Gastroesophageal sphincter (tissue), 4 donors: ENCODE measurements at regions not wholly inside any gene's neighbourhood (a gene's known extent, or its start where the extent isn't known, plus 50 kb on each side); places are given as distances from the start of the nearest gene placed in this dataset.

Experiments used
- ATAC-seq: fragments of 150-250 bp; one replicate; pipeline ENCODE4 v1.9.1; 2016; ENCODE audit warnings: mild to moderate bottlenecking, moderate library complexity
- H3K27ac ChIP-seq, 4 donors: fragments of 200-600 bp; sonication (generic) in 3 of 4; 1 replicate in 3 of 4; 2 replicates in 1 of 4; pipeline ENCODE4 v1.5.1; 2016 to 2019
- H3K27me3 ChIP-seq: fragments of 200-600 bp; sonication (generic); one replicate; pipeline ENCODE4 v1.5.1; 2019
- H3K36me3 ChIP-seq, 2 donors: fragments of 200-600 bp; sonication (generic); one replicate each; pipeline ENCODE4 v1.5.1; 2019; ENCODE audit warnings: control low read depth in 1 of 2
- H3K4me1 ChIP-seq, 3 donors: fragments of 200-600 bp; sonication (generic); 1 replicate in 2 of 3; 2 replicates in 1 of 3; pipeline ENCODE4 v1.5.1; 2016 to 2019; ENCODE audit warnings: control low read depth in 2 of 3
- H3K4me3 ChIP-seq, 2 donors: fragments of 200-600 bp; sonication (generic); one replicate each; pipeline ENCODE4 v1.5.1; 2019; ENCODE audit warnings: mild to moderate bottlenecking in 1 of 2, moderate library complexity in 1 of 2
- H3K9me3 ChIP-seq, 3 donors: fragments of 200-600 bp; sonication (generic); one replicate each; pipeline ENCODE4 v1.5.1; 2017 to 2019; ENCODE audit warnings: control low read depth in 2 of 3
- CTCF ChIP-seq, 4 experiments: fragments of 200-600 bp in 2 of 4; fragments of 450-650 bp in 2 of 4; sonication (generic) in 1 of 4; IDR thresholded peaks; one replicate each; pipeline ENCODE4 v1.5.1; 2017 to 2019; ENCODE audit warnings: antibody characterized with exemption in 4 of 4, mild to moderate bottlenecking in 2 of 4, moderate library complexity in 2 of 4
- EP300 ChIP-seq: sonication (generic); formaldehyde crosslinking; IDR thresholded peaks from one replicate; pipeline ENCODE4 v1.6.1; 2017; ENCODE audit warnings: antibody characterized with exemption, mild to moderate bottlenecking
- POLR2A ChIP-seq, 2 donors: fragments of 450-650 bp; IDR thresholded peaks; one replicate each; pipeline ENCODE4 v1.6.1; 2017; ENCODE audit warnings: antibody characterized with exemption in 2 of 2, mild to moderate bottlenecking in 2 of 2, moderate library complexity in 1 of 2
- POLR2AphosphoS5 ChIP-seq: sonication (generic); formaldehyde crosslinking; IDR thresholded peaks from one replicate; pipeline ENCODE4 v1.6.1; 2017; ENCODE audit warnings: antibody characterized with exemption
- WGBS, 2 donors: methylation state at CpG; one replicate each; pipeline ENCODE4 v1.1.5; 2018; ENCODE audit warnings: low coverage in 1 of 2; 5-methylcytosine and 5-hydroxymethylcytosine counted together

- Histone ChIP-seq H3K4me1 (peaks cover 0 to 33% (median 2%) of the 10 kb centered on the region in 3 donors), H3K27ac (no peak overlapping the region), H3K4me3 (no peak overlapping the region), H3K27me3 (no peaks in the 10 kb centered on the region), H3K9me3 (no peaks in the 10 kb centered on the region), H3K36me3 (no peaks in the 10 kb centered on the region)
- TF ChIP-seq POLR2A (IDR thresholded peaks at IDR 0.05) (no peak), CTCF (IDR thresholded peaks at IDR 0.05) (no peak), EP300 (no peak), POLR2AphosphoS5 (no peak)
- WGBS, 2 donors = 90 to 94% methylated on average over 2 to 3 of the region's 3 CpGs
- ATAC-seq = no peak
Measured at GRCh38 chr9:18350036-18350435, 123.9 kb upstream of the ADAMTSL1 start.

GRCh38 chr9:18350995-18351595 is 122.9 kb upstream of the ADAMTSL1 start:
- no peak overlapping the region for H3K4me3 ChIP-seq
- H3K4me1 ChIP-seq = peaks cover 0 to 33% (median 2%) of the 10 kb centered on the region in 3 donors
- no peaks in the 10 kb centered on the region for H3K27me3 ChIP-seq
- ATAC-seq = no peak
- no peak for TF ChIP-seq POLR2A (IDR thresholded peaks at IDR 0.05)
- TF ChIP-seq POLR2AphosphoS5 = no peak
- TF ChIP-seq EP300 = no peak
- no peak for TF ChIP-seq CTCF (IDR thresholded peaks at IDR 0.05)
- no peak overlapping the region for H3K27ac ChIP-seq
- H3K36me3 ChIP-seq = no peaks in the 10 kb centered on the region
- no peaks in the 10 kb centered on the region for H3K9me3 ChIP-seq
- WGBS, 2 donors = 41 to 82% methylated on average over 3 to 4 of the region's 4 CpGs

GRCh38 chr9:18352711-18353110 is 121.2 kb upstream of the ADAMTSL1 start:
- Histone ChIP-seq H3K36me3 (no peaks in the 10 kb centered on the region), H3K27me3 (no peaks in the 10 kb centered on the region), H3K4me3 (no peak overlapping the region), H3K27ac (no peak overlapping the region), H3K9me3 (no peaks in the 10 kb centered on the region), H3K4me1 (peaks cover 0 to 17% (median 2%) of the 10 kb centered on the region in 3 donors)
- ATAC-seq = no peak
- TF ChIP-seq CTCF (IDR thresholded peaks at IDR 0.05) = no peak
- no peak for TF ChIP-seq EP300
- TF ChIP-seq POLR2AphosphoS5 = no peak
- no peak for TF ChIP-seq POLR2A (IDR thresholded peaks at IDR 0.05)
- WGBS, 2 donors = 81 to 91% methylated on average over 2 to 3 of the region's 3 CpGs

- Histone ChIP-seq H3K27ac (no peak overlapping the region), H3K9me3 (no peaks in the 10 kb centered on the region), H3K4me1 (peaks cover 0 to 9% (median 0%) of the 10 kb centered on the region in 3 donors), H3K27me3 (no peaks in the 10 kb centered on the region), H3K36me3 (no peaks in the 10 kb centered on the region), H3K4me3 (no peak overlapping the region)
- no peak for ATAC-seq
- no peak for TF ChIP-seq CTCF (IDR thresholded peaks at IDR 0.05)
- no peak for TF ChIP-seq POLR2A (IDR thresholded peaks at IDR 0.05)
- TF ChIP-seq POLR2AphosphoS5 = no peak
- TF ChIP-seq EP300 = no peak
Measured at GRCh38 chr9:18353473-18353872, 120.5 kb upstream of the ADAMTSL1 start.

- WGBS, 2 donors = 88 to 100% methylated on average over 1 of the region's 1 CpG
- no peak for TF ChIP-seq POLR2A (IDR thresholded peaks at IDR 0.05)
- no peak for TF ChIP-seq EP300
- TF ChIP-seq POLR2AphosphoS5 = no peak
- TF ChIP-seq CTCF (IDR thresholded peaks at IDR 0.05) = no peak
- H3K36me3 ChIP-seq = no peaks in the 10 kb centered on the region
- no peaks in the 10 kb centered on the region for H3K9me3 ChIP-seq
- no peak overlapping the region for H3K4me3 ChIP-seq
- H3K27ac ChIP-seq = no peak overlapping the region
- ATAC-seq = no peak
- H3K27me3 ChIP-seq = no peaks in the 10 kb centered on the region
- H3K4me1 ChIP-seq = peaks cover 0 to 17% (median under 1%) of the 10 kb centered on the region in 3 donors
Measured at GRCh38 chr9:18357321-18357720, 116.6 kb upstream of the ADAMTSL1 start.
